Suprapubic skin (tissue), 4 donors: ENCODE measurements at regions not wholly inside any gene's neighbourhood (a gene's known extent, or its start where the extent isn't known, plus 50 kb on each side); places are given as distances from the start of the nearest gene placed in this dataset.
"Not testable (repeated sequence)": the region's sequence is repeated elsewhere in the genome, so short reads cannot be mapped to it uniquely, and the experiment has no call there.

ENCODE experiments used
- DNase-seq, 2 donors: peaks; one replicate each; pipeline ENCODE4 v3.0.0-alpha.2; 2019; ENCODE audit warnings: low spot score in 2 of 2
- H3K27ac ChIP-seq: fragments of 200-600 bp; sonication (generic); one replicate; pipeline ENCODE4 v1.5.1; 2019
- H3K27me3 ChIP-seq: fragments of 200-600 bp; sonication (generic); one replicate; pipeline ENCODE4 v1.5.1; 2019
- H3K36me3 ChIP-seq: fragments of 200-600 bp; sonication (generic); one replicate; pipeline ENCODE4 v1.5.1; 2019
- H3K4me1 ChIP-seq: fragments of 200-600 bp; sonication (generic); one replicate; pipeline ENCODE4 v1.5.1; 2019
- H3K4me3 ChIP-seq: fragments of 200-600 bp; sonication (generic); one replicate; pipeline ENCODE4 v1.5.1; 2019; ENCODE audit warnings: mild to moderate bottlenecking
- H3K9me3 ChIP-seq: fragments of 200-600 bp; sonication (generic); one replicate; pipeline ENCODE4 v1.5.1; 2019
- CTCF ChIP-seq, 2 donors: fragments of 200-600 bp in 1 of 2; fragments of 450-650 bp in 1 of 2; sonication (generic) in 1 of 2; IDR thresholded peaks; one replicate each; pipeline ENCODE4 v1.5.1; 2016 to 2019; ENCODE audit warnings: antibody characterized with exemption in 2 of 2, mild to moderate bottlenecking in 1 of 2, moderate library complexity in 1 of 2
- EP300 ChIP-seq: sonication (generic); formaldehyde crosslinking; IDR thresholded peaks from one replicate; pipeline ENCODE4 v1.6.1; 2017; ENCODE audit warnings: antibody characterized with exemption
- POLR2A ChIP-seq, 2 donors: fragments of 450-650 bp; IDR thresholded peaks; one replicate each; pipeline ENCODE4 v1.6.1; 2017; ENCODE audit warnings: antibody characterized with exemption in 2 of 2, mild to moderate bottlenecking in 2 of 2, moderate library complexity in 2 of 2
- POLR2AphosphoS5 ChIP-seq, 3 donors: sonication (generic); formaldehyde crosslinking; IDR thresholded peaks; one replicate each; pipeline ENCODE4 v1.6.1; 2017; ENCODE audit warnings: antibody characterized with exemption in 3 of 3
- whole genome bisulfite sequencing: methylation state at CpG from one replicate; pipeline ENCODE4 v1.1.5; 2018; 5-methylcytosine and 5-hydroxymethylcytosine counted together

- TF ChIP-seq POLR2AphosphoS5 (IDR thresholded peaks at IDR 0.05) = no peak
- no peak for TF ChIP-seq POLR2A (IDR thresholded peaks at IDR 0.05)
- TF ChIP-seq CTCF (IDR thresholded peaks at IDR 0.05) = no peak
- TF ChIP-seq EP300 = no peak
- Histone ChIP-seq H3K4me3 (no peak overlapping the region), H3K27me3 (no peaks in the 10 kb centered on the region), H3K4me1 (no peaks in the 10 kb centered on the region), H3K27ac (no peak overlapping the region), H3K36me3 (no peaks in the 10 kb centered on the region), H3K9me3 (no peaks in the 10 kb centered on the region)
- no peak for DNase-seq
These were observed 231.0 kb downstream of the GOLGA6L6 start for GRCh38 chr15:20310603-20311002.

GRCh38 chr15:20309966-20310365, 231.6 kb downstream of the GOLGA6L6 start:
- not testable (repeated sequence) for H3K27me3 ChIP-seq, H3K4me1 ChIP-seq, H3K4me3 ChIP-seq, DNase-seq, H3K36me3 ChIP-seq, H3K9me3 ChIP-seq, H3K27ac ChIP-seq

- H3K27ac ChIP-seq, H3K4me3 ChIP-seq, H3K9me3 ChIP-seq, DNase-seq, H3K36me3 ChIP-seq, H3K27me3 ChIP-seq, H3K4me1 ChIP-seq: not testable (repeated sequence)
- 68% methylated on average over 3 of the region's 3 CpGs for WGBS
These were observed 232.2 kb downstream of the GOLGA6L6 start for GRCh38 chr15:20309395-20309794.

- H3K4me3 ChIP-seq, H3K27ac ChIP-seq, H3K9me3 ChIP-seq, H3K36me3 ChIP-seq, DNase-seq, H3K27me3 ChIP-seq, H3K4me1 ChIP-seq: not testable (repeated sequence)
- WGBS = 90% methylated on average over 4 of the region's 4 CpGs
These were observed 233.4 kb downstream of the GOLGA6L6 start for GRCh38 chr15:20308027-20308690.

- not testable (repeated sequence) for H3K4me3 ChIP-seq, H3K36me3 ChIP-seq, H3K4me1 ChIP-seq, H3K27ac ChIP-seq, H3K27me3 ChIP-seq, DNase-seq, H3K9me3 ChIP-seq
- 75% methylated on average over 1 of the region's 1 CpG for WGBS
These were observed 234.5 kb downstream of the GOLGA6L6 start for GRCh38 chr15:20307137-20307536.

- WGBS = 64% methylated on average over 3 of the region's 3 CpGs
These were observed 235.0 kb downstream of the GOLGA6L6 start for GRCh38 chr15:20306497-20307106.

GRCh38 chr15:20305912-20306311, 235.7 kb downstream of the GOLGA6L6 start:
- not testable (repeated sequence) for H3K4me3 ChIP-seq, H3K36me3 ChIP-seq, H3K27ac ChIP-seq, H3K9me3 ChIP-seq, H3K27me3 ChIP-seq, H3K4me1 ChIP-seq
- WGBS = 62% methylated on average over 6 of the region's 7 CpGs
- DNase-seq = peak in 1 of 2 donors; percentile 35

More at GRCh38 chr15:20306497-20307106, 235.0 kb downstream of the GOLGA6L6 start:
- not testable (repeated sequence) for H3K4me1 ChIP-seq, H3K36me3 ChIP-seq, H3K27ac ChIP-seq, H3K9me3 ChIP-seq, H3K27me3 ChIP-seq, H3K4me3 ChIP-seq, DNase-seq

GRCh38 chr15:20305015-20305465, 236.6 kb downstream of the GOLGA6L6 start:
- not testable (repeated sequence) for H3K36me3 ChIP-seq, H3K27ac ChIP-seq, H3K4me3 ChIP-seq, H3K27me3 ChIP-seq, H3K9me3 ChIP-seq, H3K4me1 ChIP-seq
- peak in 1 of 2 donors; percentile 71 for DNase-seq
- WGBS = 88% methylated on average over 6 of the region's 6 CpGs

GRCh38 chr15:20304282-20305014, 237.2 kb downstream of the GOLGA6L6 start:
- 81% methylated on average over 10 of the region's 10 CpGs for WGBS
- not testable (repeated sequence) for H3K9me3 ChIP-seq, H3K4me3 ChIP-seq, H3K27me3 ChIP-seq, H3K4me1 ChIP-seq, H3K27ac ChIP-seq, H3K36me3 ChIP-seq
- peak in 1 of 2 donors; percentile 79 for DNase-seq

GRCh38 chr15:20303248-20304171, 238.1 kb downstream of the GOLGA6L6 start:
- not testable (repeated sequence) for H3K36me3 ChIP-seq, H3K9me3 ChIP-seq, H3K4me1 ChIP-seq, H3K4me3 ChIP-seq, H3K27me3 ChIP-seq, H3K27ac ChIP-seq
- DNase-seq = peak in 1 of 2 donors; percentile 75
- WGBS = 69% methylated on average over 4 of the region's 4 CpGs

GRCh38 chr15:20302141-20303069, 239.2 kb downstream of the GOLGA6L6 start:
- 88% methylated on average over 11 of the region's 11 CpGs for whole genome bisulfite sequencing
- not testable (repeated sequence) for H3K4me3 ChIP-seq, H3K4me1 ChIP-seq, H3K27me3 ChIP-seq, H3K27ac ChIP-seq, DNase-seq, H3K36me3 ChIP-seq, H3K9me3 ChIP-seq
